Glutamatergic neuron (in vitro differentiated cells): ENCODE measurements at regions not wholly inside any gene's neighbourhood (a gene's known extent, or its start where the extent isn't known, plus 50 kb on each side); places are given as distances from the start of the nearest gene placed in this dataset.

Source experiments
- DNase-seq: peaks from one replicate; pipeline ENCODE4 v3.0.0; 2022
- H3K27ac Mint-ChIP-seq: one replicate; pipeline ENCODE4 v1.8.0; 2020; ENCODE audit warnings: mild to moderate bottlenecking, mixed read lengths, inconsistent platforms; ENCODE audit not compliant: unreplicated experiment
- H3K27me3 Mint-ChIP-seq: one replicate; pipeline ENCODE4 v1.8.0; 2020; ENCODE audit warnings: mild to moderate bottlenecking, moderate library complexity, mixed read lengths, inconsistent platforms; ENCODE audit not compliant: unreplicated experiment
- H3K36me3 Mint-ChIP-seq: one replicate; pipeline ENCODE4 v1.8.0; 2020; ENCODE audit warnings: mild to moderate bottlenecking, mixed read lengths, inconsistent platforms; ENCODE audit not compliant: unreplicated experiment
- H3K4me1 Mint-ChIP-seq: one replicate; pipeline ENCODE4 v1.8.0; 2020; ENCODE audit warnings: mild to moderate bottlenecking, low read depth, mixed read lengths, inconsistent platforms; ENCODE audit not compliant: unreplicated experiment
- H3K4me3 Mint-ChIP-seq: one replicate; pipeline ENCODE4 v1.8.0; 2020; ENCODE audit warnings: mild to moderate bottlenecking, mixed read lengths, inconsistent platforms; ENCODE audit not compliant: unreplicated experiment
- H3K9me3 Mint-ChIP-seq: one replicate; pipeline ENCODE4 v1.8.0; 2020; ENCODE audit warnings: mild to moderate bottlenecking, moderate library complexity, mixed read lengths, inconsistent platforms; ENCODE audit not compliant: unreplicated experiment
- CTCF ChIP-seq: fragments of 200-600 bp; sonication (generic); IDR thresholded peaks from one replicate; pipeline ENCODE4 v1.5.0; 2021; ENCODE audit not compliant: partially characterized antibody, unreplicated experiment

DNA sequence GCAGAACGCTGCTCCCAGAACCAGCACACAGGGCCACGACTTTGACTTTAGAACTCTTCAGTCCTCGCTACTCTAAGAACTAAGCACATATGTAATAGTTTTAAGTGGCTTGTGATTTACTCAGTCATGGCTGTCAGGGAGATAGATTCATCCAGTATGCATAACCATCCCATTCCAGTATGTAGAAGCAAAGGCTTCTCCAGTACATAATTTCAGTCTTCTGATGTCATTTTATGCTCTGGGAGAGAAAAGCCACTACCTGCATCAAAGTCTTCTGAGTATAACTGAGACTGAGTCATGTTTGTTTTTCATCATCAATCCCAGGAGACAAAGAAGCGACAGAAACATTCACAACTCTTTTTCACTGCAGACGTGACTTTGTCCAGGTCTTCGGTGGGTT is 885.7 kb downstream of the PLA2G4A start:
- H3K4me1 Mint-ChIP-seq, result no peaks in the 10 kb centered on the region
- H3K36me3 Mint-ChIP-seq, result no peaks in the 10 kb centered on the region
- TF ChIP-seq CTCF, result no peak

DNA sequence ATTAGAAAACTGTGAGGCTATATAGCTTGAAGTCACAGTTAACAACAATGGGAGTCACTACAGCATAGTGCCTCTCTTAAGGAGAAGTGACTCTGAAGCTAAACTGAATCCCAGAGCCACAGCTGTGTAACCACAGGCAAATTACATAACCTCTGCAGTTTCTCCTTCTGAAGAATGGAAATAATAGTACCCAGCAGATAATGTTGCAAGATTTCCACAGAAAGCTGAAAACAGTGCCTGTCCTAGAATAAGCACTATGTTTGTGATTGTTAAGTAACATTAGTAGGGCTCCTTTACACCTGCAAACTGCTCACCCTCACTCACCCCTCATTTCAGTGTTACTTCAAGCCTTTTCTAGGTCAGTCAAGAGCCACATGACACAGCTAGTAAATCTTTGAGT is 886.7 kb downstream of the PLA2G4A start:
- no peaks in the 10 kb centered on the region for H3K4me1 Mint-ChIP-seq
- peaks cover 2% of the 10 kb centered on the region for H3K27me3 Mint-ChIP-seq
- H3K4me3 Mint-ChIP-seq, result no peak overlapping the region
- H3K9me3 Mint-ChIP-seq, result no peaks in the 10 kb centered on the region
- no peaks in the 10 kb centered on the region for H3K36me3 Mint-ChIP-seq
- DNase-seq, result no peak
- no peak for TF ChIP-seq CTCF
- no peak overlapping the region for H3K27ac Mint-ChIP-seq

More for the DNA sequence above, 885.7 kb downstream of the PLA2G4A start:
- no peak overlapping the region for H3K4me3 Mint-ChIP-seq
- no peak for DNase-seq
- H3K27ac Mint-ChIP-seq, result no peak overlapping the region
- peaks cover 2% of the 10 kb centered on the region for H3K27me3 Mint-ChIP-seq
- no peaks in the 10 kb centered on the region for H3K9me3 Mint-ChIP-seq

- Mint-ChIP-seq H3K4me3 (no peak overlapping the region), H3K27ac (no peak overlapping the region), H3K9me3 (no peaks in the 10 kb centered on the region), H3K27me3 (no peaks in the 10 kb centered on the region), H3K4me1 (peaks cover 2% of the 10 kb centered on the region), H3K36me3 (no peaks in the 10 kb centered on the region)
- DNase-seq, result no peak
- TF ChIP-seq CTCF, result no peak
Measured at GRCh38 chr1:187716160-187716559, 887.4 kb downstream of the PLA2G4A start.

DNA sequence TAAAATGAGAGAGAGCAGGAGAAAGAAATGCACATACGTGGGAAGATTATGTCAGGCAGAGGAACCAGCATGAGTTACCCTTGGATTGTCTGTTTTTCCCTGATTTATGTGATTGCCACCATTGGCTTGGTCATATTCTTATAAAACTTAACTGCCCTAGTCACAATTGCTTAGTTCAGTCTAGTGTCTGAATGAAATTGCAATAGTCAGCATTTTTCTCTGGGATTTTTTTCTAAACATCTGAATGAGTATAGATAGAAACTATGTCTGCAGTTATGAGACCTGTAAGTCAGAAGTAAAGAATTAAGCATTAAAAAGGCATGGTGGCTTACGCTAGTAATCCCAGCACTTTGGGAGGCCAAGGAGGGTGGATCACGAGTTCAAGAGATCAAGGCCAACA is 889.8 kb downstream of the PLA2G4A start:
- Mint-ChIP-seq H3K27me3 (no peaks in the 10 kb centered on the region), H3K27ac (no peak overlapping the region), H3K4me1 (peaks cover 4% of the 10 kb centered on the region), H3K9me3 (no peaks in the 10 kb centered on the region), H3K36me3 (no peaks in the 10 kb centered on the region), H3K4me3 (no peak overlapping the region)
- no peak for DNase-seq
- no peak for TF ChIP-seq CTCF

DNA sequence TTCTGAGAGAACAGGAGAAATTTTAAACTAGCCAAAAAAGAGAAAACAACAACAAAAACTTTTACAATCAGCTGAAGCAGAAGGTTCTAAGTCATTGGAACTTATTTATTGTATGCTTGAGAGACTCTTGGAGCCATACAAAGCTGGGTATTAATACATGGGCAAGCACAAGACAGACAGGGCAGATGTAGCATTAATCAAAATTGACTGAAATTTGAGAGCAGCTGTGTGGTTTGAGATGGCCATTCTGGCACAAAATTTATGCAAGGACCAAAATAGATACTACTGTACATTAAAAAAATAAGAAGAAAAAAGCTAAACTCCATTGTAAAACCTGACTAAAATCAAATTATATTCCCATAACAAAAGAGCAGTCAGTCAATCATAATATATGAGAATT is 892.5 kb downstream of the PLA2G4A start:
- H3K4me1 Mint-ChIP-seq, result peaks cover 4% of the 10 kb centered on the region
- no peak for TF ChIP-seq CTCF
- H3K4me3 Mint-ChIP-seq, result no peak overlapping the region
- no peak overlapping the region for H3K27ac Mint-ChIP-seq
- H3K9me3 Mint-ChIP-seq, result no peaks in the 10 kb centered on the region
- DNase-seq, result no peak
- H3K36me3 Mint-ChIP-seq, result no peaks in the 10 kb centered on the region
- no peaks in the 10 kb centered on the region for H3K27me3 Mint-ChIP-seq
